Keratinocyte (primary cell): ENCODE measurements at regions not wholly inside any gene's neighbourhood (a gene's known extent, or its start where the extent isn't known, plus 50 kb on each side); places are given as distances from the start of the nearest gene placed in this dataset.

ENCODE experiments used
- DNase-seq: peaks from one replicate; pipeline ENCODE4 v3.0.0-alpha.2; 2011; ENCODE audit warnings: low read depth, missing footprints, low spot score
- FAIRE-seq: peaks from 2 replicates; lab custom pipeline; 2011; peaks lifted over from hg19 to GRCh38; lab: Jason Lieb, UNC
- H2AFZ ChIP-seq: 2 replicates; pipeline ENCODE4 v1.6.0; 2012; ENCODE audit warnings: low read length, control low read depth, inconsistent platforms; ENCODE audit not compliant: control insufficient read depth
- H3K27ac ChIP-seq: 2 replicates; pipeline ENCODE4 v1.5.1; 2011; ENCODE audit warnings: low read length; ENCODE audit not compliant: control insufficient read depth, insufficient read depth
- H3K27me3 ChIP-seq: 3 replicates; pipeline ENCODE4 v1.6.0; 2011; ENCODE audit warnings: low read length; ENCODE audit not compliant: control insufficient read depth, insufficient read depth; ENCODE audit errors: extremely low read depth
- H3K36me3 ChIP-seq, 2 experiments: 2 replicates in 1 of 2; 3 replicates in 1 of 2; pipeline ENCODE4 v1.5.1; 2011; ENCODE audit warnings: low read length in 2 of 2, mild to moderate bottlenecking in 1 of 2; ENCODE audit not compliant: control insufficient read depth in 2 of 2, insufficient read depth in 2 of 2; ENCODE audit errors: extremely low read depth in 1 of 2
- H3K4me1 ChIP-seq: 3 replicates; pipeline ENCODE4 v1.5.1; 2011; ENCODE audit warnings: low read length; ENCODE audit not compliant: control insufficient read depth, insufficient read depth; ENCODE audit errors: extremely low read depth
- H3K4me2 ChIP-seq: 3 replicates; pipeline ENCODE4 v1.6.0; 2011; ENCODE audit warnings: low read depth, low read length; ENCODE audit not compliant: control insufficient read depth, insufficient read depth; ENCODE audit errors: extremely low read depth
- H3K4me3 ChIP-seq, 3 experiments: fragments of 200-600 bp in 1 of 3; sonication (generic) in 1 of 3; 2 replicates in 2 of 3; 3 replicates in 1 of 3; pipeline ENCODE4 v1.5.1; 2011 to 2016; ENCODE audit warnings: low read length in 3 of 3, mild to moderate bottlenecking in 3 of 3, control low read depth in 2 of 3, inconsistent platforms in 1 of 3, low read depth in 1 of 3, mixed read lengths in 1 of 3, mixed run types in 1 of 3, moderate library complexity in 1 of 3; ENCODE audit not compliant: control insufficient read depth in 2 of 3, insufficient read depth in 2 of 3; ENCODE audit errors: extremely low read depth in 1 of 3
- H3K79me2 ChIP-seq: 2 replicates; pipeline ENCODE4 v1.6.0; 2012; ENCODE audit warnings: low read length; ENCODE audit not compliant: control insufficient read depth, insufficient read depth
- H3K9ac ChIP-seq: 3 replicates; pipeline ENCODE4 v1.6.0; 2011; ENCODE audit warnings: low read length; ENCODE audit not compliant: control insufficient read depth, insufficient read depth; ENCODE audit errors: extremely low read depth
- H3K9me1 ChIP-seq: 3 replicates; pipeline ENCODE4 v1.6.0; 2011; ENCODE audit warnings: low read length; ENCODE audit not compliant: control insufficient read depth, insufficient read depth; ENCODE audit errors: extremely low read depth
- H3K9me3 ChIP-seq: 2 replicates; pipeline ENCODE4 v1.5.1; 2012; ENCODE audit warnings: low read depth, low read length; ENCODE audit not compliant: control insufficient read depth
- H4K20me1 ChIP-seq: 3 replicates; pipeline ENCODE4 v1.6.0; 2011; ENCODE audit warnings: low read length; ENCODE audit not compliant: control insufficient read depth, insufficient read depth; ENCODE audit errors: extremely low read depth
- CTCF ChIP-seq, 3 experiments: IDR thresholded peaks in 1 of 3; conservative IDR thresholded peaks in 1 of 3; optimal IDR thresholded peaks in 1 of 3; 2 replicates in 2 of 3; 3 replicates in 1 of 3; pipeline versions ENCODE3 to v1.5.1; 2011; ENCODE audit warnings: low read length in 3 of 3, mild to moderate bottlenecking in 3 of 3, moderate library complexity in 2 of 3, control low read depth in 1 of 3, inconsistent platforms in 1 of 3; ENCODE audit not compliant: insufficient read depth in 2 of 3; ENCODE audit errors: extremely low read depth in 1 of 3
- EZH2 ChIP-seq: IDR thresholded peaks from one replicate; pipeline ENCODE4 v1.6.1; 2012; ENCODE audit warnings: inconsistent platforms, mild to moderate bottlenecking, low read length, moderate library complexity
- dilution Hi-C: fragments of 300-500 bp; cut with MboI; formaldehyde crosslinking; loops from one replicate; pipeline ENCODE4 v1.7.0; 2020; ENCODE audit warnings: low sequenced_read_pairs; ENCODE audit not compliant: extremely low pct_ligation_motif_present

- TF ChIP-seq CTCF (optimal IDR thresholded peaks at IDR 0.05 in 1 of 3, IDR thresholded peaks at IDR 0.05 in 1 of 3, conservative IDR thresholded peaks at IDR 0.05 in 1 of 3; ENCODE audit: extremely low read depth in 1 of 3, insufficient read depth in 2 of 3, low read length in 3 of 3) = no peak
- no peak for TF ChIP-seq EZH2
- dilution Hi-C loops = no loop called here
- DNase-seq (no peak), FAIRE-seq (no peak)
- Histone ChIP-seq H3K9ac (no peak overlapping the region), H3K27me3 (no peaks in the 10 kb centered on the region), H2AFZ (peak overlapping the region; percentile 32), H3K9me3 (no peaks in the 10 kb centered on the region), H3K4me2 (no peak overlapping the region), H3K9me1 (no peaks in the 10 kb centered on the region), H3K4me1 (no peaks in the 10 kb centered on the region), H3K79me2 (no peaks in the 10 kb centered on the region), H4K20me1 (no peaks in the 10 kb centered on the region), H3K36me3 (no peaks in the 10 kb centered on the region), H3K27ac (no peak overlapping the region), H3K4me3 (no peak overlapping the region)
These were observed 260.7 kb downstream of the EDEM1 start for GRCh38 chr3:5448246-5448645.

- no peaks in the 10 kb centered on the region for H3K36me3 ChIP-seq
- no peak overlapping the region for H3K9ac ChIP-seq
- dilution Hi-C loops = no loop called here
- FAIRE-seq = no peak
- DNase-seq = no peak
- no peaks in the 10 kb centered on the region for H3K4me1 ChIP-seq
- H3K9me1 ChIP-seq = no peaks in the 10 kb centered on the region
- no peak overlapping the region for H2AFZ ChIP-seq
- TF ChIP-seq CTCF (optimal IDR thresholded peaks at IDR 0.05 in 1 of 3, IDR thresholded peaks at IDR 0.05 in 1 of 3, conservative IDR thresholded peaks at IDR 0.05 in 1 of 3; ENCODE audit: extremely low read depth in 1 of 3, insufficient read depth in 2 of 3, low read length in 3 of 3) (no peak), EZH2 (no peak)
- no peaks in the 10 kb centered on the region for H3K27me3 ChIP-seq
- H3K4me2 ChIP-seq = no peak overlapping the region
- H4K20me1 ChIP-seq = no peaks in the 10 kb centered on the region
- H3K4me3 ChIP-seq = no peak overlapping the region
- H3K27ac ChIP-seq = no peak overlapping the region
- no peaks in the 10 kb centered on the region for H3K79me2 ChIP-seq
- H3K9me3 ChIP-seq = no peaks in the 10 kb centered on the region
These were observed 261.3 kb downstream of the EDEM1 start for GRCh38 chr3:5448816-5449215.
